Esophagus muscularis mucosa (tissue), 3 donors: ENCODE measurements at regions not wholly inside any gene's neighbourhood (a gene's known extent, or its start where the extent isn't known, plus 50 kb on each side); places are given as distances from the start of the nearest gene placed in this dataset.

Source experiments
- CTCF ChIP-seq, 3 experiments: fragments of 200-600 bp in 2 of 3; fragments of 450-650 bp in 1 of 3; sonication (generic) in 2 of 3; IDR thresholded peaks; one replicate each; pipeline ENCODE4 v1.5.1; 2017 to 2019; ENCODE audit warnings: antibody characterized with exemption in 3 of 3, mild to moderate bottlenecking in 2 of 3, moderate library complexity in 1 of 3
- POLR2A ChIP-seq: fragments of 450-650 bp; IDR thresholded peaks from one replicate; pipeline ENCODE4 v1.6.1; 2017; ENCODE audit warnings: antibody characterized with exemption, moderate library complexity, mild to moderate bottlenecking, low read depth
- POLR2AphosphoS5 ChIP-seq, 2 donors: sonication (generic); formaldehyde crosslinking; IDR thresholded peaks; one replicate each; pipeline ENCODE4 v1.6.1; 2017; ENCODE audit warnings: antibody characterized with exemption in 2 of 2

GRCh38 chr17:12328204-12328603, 307.5 kb downstream of the MAP2K4 start:
- TF ChIP-seq CTCF (IDR thresholded peaks at IDR 0.05) = no peak
- no peak for TF ChIP-seq POLR2A
- TF ChIP-seq POLR2AphosphoS5 (IDR thresholded peaks at IDR 0.05) = no peak
